Panc1 (cell line): ENCODE measurements at regions not wholly inside any gene's neighbourhood (a gene's known extent, or its start where the extent isn't known, plus 50 kb on each side); places are given as distances from the start of the nearest gene placed in this dataset.

Experiments used
- ATAC-seq: fragments of 200-7000 bp; cut with Tn5 transposase; 2 replicates; pipeline ENCODE4 v1.9.1; 2020; ENCODE audit warnings: mild to moderate bottlenecking, moderate library complexity
- BruUV-seq: library from RNA; stranded (reverse); fragments of 400-500 nt; replicated peaks from 2 replicates; lab custom pipeline; 2021; lab: Mats Ljungman, UMichigan
- CTCF ChIA-PET: fragments of 300-600 bp; sonication (Branson Sonifier 250); formaldehyde crosslinking; loops from one replicate; lab custom pipeline; 2022; ENCODE audit warnings: antibody characterized with exemption; lab: Charles Lee
- POLR2A ChIA-PET: fragments of 300-600 bp; sonication (Branson Sonifier 250); formaldehyde crosslinking; loops from one replicate; lab custom pipeline; 2022; ENCODE audit warnings: antibody characterized with exemption; lab: Charles Lee
- DNase-seq: peaks from one replicate; pipeline ENCODE4 v3.0.0-alpha.2; 2010; ENCODE audit warnings: low read depth, low spot score
- H3K27ac ChIP-seq: 2 replicates; pipeline ENCODE4 v1.5.1; 2011; ENCODE audit warnings: mild to moderate bottlenecking, low read length, inconsistent platforms
- H3K27me3 ChIP-seq: fragments of 200-500 bp; sonication (Bioruptor generic); 2 replicates; pipeline ENCODE4 v1.6.0; 2014; ENCODE audit warnings: low read length, inconsistent platforms; ENCODE audit not compliant: control insufficient read depth, insufficient read depth
- H3K36me3 ChIP-seq: fragments of 200-500 bp; sonication (Bioruptor generic); 2 replicates; pipeline ENCODE4 v1.5.1; 2014; ENCODE audit warnings: inconsistent platforms, mild to moderate bottlenecking, low read length, moderate library complexity; ENCODE audit not compliant: control insufficient read depth, insufficient read depth
- H3K4me1 ChIP-seq: 2 replicates; pipeline ENCODE4 v1.5.1; 2011; ENCODE audit warnings: inconsistent platforms, mild to moderate bottlenecking, low read length, moderate library complexity; ENCODE audit not compliant: control insufficient read depth, insufficient read depth
- H3K4me3 ChIP-seq, 2 experiments: 2 replicates each; pipeline ENCODE4 v1.5.1; 2011 to 2012; ENCODE audit warnings: low read depth in 2 of 2, low read length in 2 of 2, mild to moderate bottlenecking in 2 of 2, inconsistent platforms in 1 of 2, moderate library complexity in 1 of 2
- H3K9me3 ChIP-seq: fragments of 200-500 bp; sonication (Bioruptor generic); 2 replicates; pipeline ENCODE4 v1.5.1; 2014; ENCODE audit warnings: low read depth, mild to moderate bottlenecking, inconsistent platforms, low read length, moderate library complexity; ENCODE audit not compliant: control insufficient read depth, insufficient read depth
- POLR2AphosphoS5 ChIP-seq: IDR thresholded peaks from 2 replicates; pipeline ENCODE4 v1.6.1; 2012; ENCODE audit warnings: mild to moderate bottlenecking, low read depth, low read length, moderate library complexity
- SIN3A ChIP-seq: IDR thresholded peaks from 2 replicates; pipeline ENCODE4 v1.6.1; 2012; ENCODE audit warnings: low read depth, mild to moderate bottlenecking, low read length, moderate library complexity, borderline replicate concordance; ENCODE audit not compliant: insufficient read depth
- TCF7L2 ChIP-seq: IDR thresholded peaks from 2 replicates; pipeline ENCODE4 v1.6.1; 2011; ENCODE audit warnings: mild to moderate bottlenecking, low read depth, low read length, inconsistent platforms
- in situ Hi-C: cut with HindIII; loops from 2 replicates; pipeline ENCODE4 v1.10.0; 2016; ENCODE audit warnings: low sequenced_read_pairs, low pct_unique_long_range_greater_than_20kb
- intact Hi-C: fragments of 100-400 bp; cut with micrococcal nuclease; formaldehyde crosslinking; loops from one replicate; pipeline ENCODE4 v1.10.0; 2022; ENCODE audit not compliant: unreplicated experiment
- TF ChIP-seq, protein P1 (sequence below): fragments of 450-650 bp; IDR thresholded peaks from 2 replicates; pipeline ENCODE4 v1.5.1; 2017; ENCODE audit warnings: mild to moderate bottlenecking
- TF ChIP-seq, protein P2 (sequence below), 2 experiments: IDR thresholded peaks; 2 replicates each; pipeline ENCODE4 v1.6.1; 2011 to 2012; ENCODE audit warnings: low read depth in 2 of 2, control low read depth in 1 of 2, low read length in 1 of 2, mild to moderate bottlenecking in 1 of 2, moderate library complexity in 1 of 2; ENCODE audit not compliant: insufficient read depth in 1 of 2

GRCh38 chr17:77548967-77549366 lies 408.2 kb downstream of the SEC14L1 start:
- ChIA-PET POLR2A (interaction anchor here (0.6 kb wide), 1 partner anchor 380 kb away, joined by 5 read pairs; no protein-coding TSS in a partner anchor), CTCF (no interaction called here)
- TF ChIP-seq, protein P1, sequence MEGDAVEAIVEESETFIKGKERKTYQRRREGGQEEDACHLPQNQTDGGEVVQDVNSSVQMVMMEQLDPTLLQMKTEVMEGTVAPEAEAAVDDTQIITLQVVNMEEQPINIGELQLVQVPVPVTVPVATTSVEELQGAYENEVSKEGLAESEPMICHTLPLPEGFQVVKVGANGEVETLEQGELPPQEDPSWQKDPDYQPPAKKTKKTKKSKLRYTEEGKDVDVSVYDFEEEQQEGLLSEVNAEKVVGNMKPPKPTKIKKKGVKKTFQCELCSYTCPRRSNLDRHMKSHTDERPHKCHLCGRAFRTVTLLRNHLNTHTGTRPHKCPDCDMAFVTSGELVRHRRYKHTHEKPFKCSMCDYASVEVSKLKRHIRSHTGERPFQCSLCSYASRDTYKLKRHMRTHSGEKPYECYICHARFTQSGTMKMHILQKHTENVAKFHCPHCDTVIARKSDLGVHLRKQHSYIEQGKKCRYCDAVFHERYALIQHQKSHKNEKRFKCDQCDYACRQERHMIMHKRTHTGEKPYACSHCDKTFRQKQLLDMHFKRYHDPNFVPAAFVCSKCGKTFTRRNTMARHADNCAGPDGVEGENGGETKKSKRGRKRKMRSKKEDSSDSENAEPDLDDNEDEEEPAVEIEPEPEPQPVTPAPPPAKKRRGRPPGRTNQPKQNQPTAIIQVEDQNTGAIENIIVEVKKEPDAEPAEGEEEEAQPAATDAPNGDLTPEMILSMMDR: no peak
- TF ChIP-seq SIN3A (no peak), TCF7L2 (no peak), POLR2AphosphoS5 (no peak)
- TF ChIP-seq, protein P2, sequence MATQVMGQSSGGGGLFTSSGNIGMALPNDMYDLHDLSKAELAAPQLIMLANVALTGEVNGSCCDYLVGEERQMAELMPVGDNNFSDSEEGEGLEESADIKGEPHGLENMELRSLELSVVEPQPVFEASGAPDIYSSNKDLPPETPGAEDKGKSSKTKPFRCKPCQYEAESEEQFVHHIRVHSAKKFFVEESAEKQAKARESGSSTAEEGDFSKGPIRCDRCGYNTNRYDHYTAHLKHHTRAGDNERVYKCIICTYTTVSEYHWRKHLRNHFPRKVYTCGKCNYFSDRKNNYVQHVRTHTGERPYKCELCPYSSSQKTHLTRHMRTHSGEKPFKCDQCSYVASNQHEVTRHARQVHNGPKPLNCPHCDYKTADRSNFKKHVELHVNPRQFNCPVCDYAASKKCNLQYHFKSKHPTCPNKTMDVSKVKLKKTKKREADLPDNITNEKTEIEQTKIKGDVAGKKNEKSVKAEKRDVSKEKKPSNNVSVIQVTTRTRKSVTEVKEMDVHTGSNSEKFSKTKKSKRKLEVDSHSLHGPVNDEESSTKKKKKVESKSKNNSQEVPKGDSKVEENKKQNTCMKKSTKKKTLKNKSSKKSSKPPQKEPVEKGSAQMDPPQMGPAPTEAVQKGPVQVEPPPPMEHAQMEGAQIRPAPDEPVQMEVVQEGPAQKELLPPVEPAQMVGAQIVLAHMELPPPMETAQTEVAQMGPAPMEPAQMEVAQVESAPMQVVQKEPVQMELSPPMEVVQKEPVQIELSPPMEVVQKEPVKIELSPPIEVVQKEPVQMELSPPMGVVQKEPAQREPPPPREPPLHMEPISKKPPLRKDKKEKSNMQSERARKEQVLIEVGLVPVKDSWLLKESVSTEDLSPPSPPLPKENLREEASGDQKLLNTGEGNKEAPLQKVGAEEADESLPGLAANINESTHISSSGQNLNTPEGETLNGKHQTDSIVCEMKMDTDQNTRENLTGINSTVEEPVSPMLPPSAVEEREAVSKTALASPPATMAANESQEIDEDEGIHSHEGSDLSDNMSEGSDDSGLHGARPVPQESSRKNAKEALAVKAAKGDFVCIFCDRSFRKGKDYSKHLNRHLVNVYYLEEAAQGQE (IDR thresholded peaks at IDR 0.05; ENCODE audit: insufficient read depth in 1 of 2, low read depth in 2 of 2, low read length in 1 of 2): no peak
- intact Hi-C loops (loop anchor here (10.0 kb wide), 1 partner anchor 226 kb away; no protein-coding TSS in a partner anchor), in situ Hi-C loops (no loop called here)
- Histone ChIP-seq H3K4me1 (no peaks in the 10 kb centered on the region), H3K27me3 (no peaks in the 10 kb centered on the region), H3K36me3 (no peaks in the 10 kb centered on the region), H3K27ac (no peak overlapping the region), H3K9me3 (no peaks in the 10 kb centered on the region), H3K4me3 (no peak overlapping the region)
- BruUV-seq: no TSS peak
- ATAC-seq: no peak
- DNase-seq: no peak

- H3K9me3 ChIP-seq: no peaks in the 10 kb centered on the region
- no peak overlapping the region for H3K4me3 ChIP-seq
- BruUV-seq: no TSS peak
- POLR2A ChIA-PET: no interaction called here
- no peak for TF ChIP-seq POLR2AphosphoS5
- TF ChIP-seq, protein P1: no peak
- H3K27ac ChIP-seq: no peak overlapping the region
- H3K36me3 ChIP-seq: no peaks in the 10 kb centered on the region
- CTCF ChIA-PET: interaction anchor here (0.7 kb wide), 1 partner anchor 18 kb away, joined by 3 read pairs; no protein-coding TSS in a partner anchor
- DNase-seq (no peak), ATAC-seq (0 out of 2 replicates have a peak, but pooled peaks have one; percentile 14)
- intact Hi-C loops: loop anchor here (10.0 kb wide), 1 partner anchor 225 kb away; no protein-coding TSS in a partner anchor
- in situ Hi-C loops: no loop called here
- H3K4me1 ChIP-seq: no peaks in the 10 kb centered on the region
- no peaks in the 10 kb centered on the region for H3K27me3 ChIP-seq
Measured at GRCh38 chr17:77549726-77550366, 408.7 kb upstream of the TNRC6C start.
